ENCODE measurements at regions not wholly inside any gene's neighbourhood (a gene's known extent, or its start where the extent isn't known, plus 50 kb on each side); places are given as distances from the start of the nearest gene placed in this dataset.
"Not testable (repeated sequence)": the region's sequence is repeated elsewhere in the genome, so short reads cannot be mapped to it uniquely, and the experiment has no call there.

DNA sequence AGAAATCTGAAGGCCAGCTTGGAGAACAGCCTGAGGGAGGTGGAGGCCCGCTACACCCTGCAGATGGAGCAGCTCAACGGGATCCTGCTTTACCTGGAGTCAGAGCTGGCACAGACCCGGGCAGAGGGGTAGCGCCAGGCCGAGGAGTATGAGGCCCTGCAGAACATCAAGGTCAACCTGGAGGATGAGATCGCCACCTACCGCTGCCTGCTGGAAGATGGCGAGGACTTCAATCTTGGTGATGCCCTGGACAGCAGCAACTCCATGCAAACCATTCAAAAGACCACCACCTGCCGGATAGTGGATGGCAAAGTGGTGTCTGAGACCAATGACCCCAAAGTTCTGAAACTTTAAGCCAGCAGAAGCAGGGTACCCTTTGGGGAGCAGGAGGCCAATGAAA lies 318.4 kb downstream of the ZFHX3 start:
- in situ Hi-C loops (cut with HindIII; ENCODE audit: low sequenced_read_pairs): not testable (repeated sequence)

DNA sequence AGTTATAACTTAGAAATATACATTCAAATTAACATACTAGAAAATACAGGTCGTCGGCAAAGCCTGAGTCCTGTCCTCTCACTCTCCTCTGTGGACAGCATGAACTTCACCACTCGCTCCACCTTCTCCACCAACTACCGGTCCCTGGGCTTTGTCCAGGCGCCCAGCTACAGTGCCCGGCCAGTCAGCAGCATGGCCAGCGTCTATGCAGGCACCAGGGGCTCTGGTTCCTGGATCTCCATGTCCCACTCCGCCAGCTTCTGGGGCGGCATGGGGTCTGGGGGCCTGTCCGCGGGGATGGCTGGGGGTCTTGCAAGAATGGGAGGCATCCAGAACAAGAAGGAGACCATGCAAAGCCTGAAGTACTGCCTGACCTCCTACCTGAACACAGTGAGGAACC lies 319.4 kb downstream of the ZFHX3 start:
- in situ Hi-C loops (cut with HindIII; ENCODE audit: low sequenced_read_pairs): no loop called here

DNA sequence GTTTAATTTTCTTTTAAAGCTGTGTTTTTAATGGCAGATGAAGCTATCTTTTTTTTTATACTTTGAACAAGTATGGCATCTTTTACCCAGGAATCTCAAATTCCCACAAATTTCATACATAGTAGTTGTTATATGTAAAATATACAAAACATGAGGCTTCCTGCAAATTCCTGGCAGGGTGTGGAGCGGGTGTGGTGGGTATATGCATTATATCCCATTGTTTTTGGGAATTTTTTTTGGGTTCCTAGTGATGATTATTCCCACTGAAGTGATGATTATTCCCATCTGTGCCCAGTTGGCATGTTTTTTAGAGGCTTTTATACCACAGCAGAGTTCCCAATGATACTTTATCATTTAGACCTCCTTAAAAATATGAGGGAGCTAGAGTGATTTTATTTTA lies 320.4 kb downstream of the ZFHX3 start:
- in situ Hi-C loops (cut with HindIII; ENCODE audit: low sequenced_read_pairs): no loop called here

DNA sequence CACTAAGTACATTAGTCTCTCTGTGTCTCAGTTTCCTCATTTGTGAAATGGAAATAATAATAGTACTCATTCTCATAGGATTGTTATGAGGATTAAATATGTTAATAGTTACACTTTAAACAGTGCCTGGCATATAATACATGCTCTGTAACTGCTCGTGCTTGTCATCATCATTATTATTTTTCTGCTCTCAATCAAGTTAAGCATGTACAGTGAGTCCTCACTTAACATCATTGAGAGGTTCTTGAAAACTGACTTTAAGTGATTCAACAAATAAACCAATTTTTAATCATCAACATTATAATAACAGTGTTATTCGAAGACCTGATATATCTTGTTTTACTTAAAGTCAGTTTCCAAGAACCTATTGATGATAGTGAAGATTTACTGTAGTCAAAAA lies 322.3 kb downstream of the ZFHX3 start:
- in situ Hi-C loops (cut with HindIII; ENCODE audit: low sequenced_read_pairs): no loop called here

DNA sequence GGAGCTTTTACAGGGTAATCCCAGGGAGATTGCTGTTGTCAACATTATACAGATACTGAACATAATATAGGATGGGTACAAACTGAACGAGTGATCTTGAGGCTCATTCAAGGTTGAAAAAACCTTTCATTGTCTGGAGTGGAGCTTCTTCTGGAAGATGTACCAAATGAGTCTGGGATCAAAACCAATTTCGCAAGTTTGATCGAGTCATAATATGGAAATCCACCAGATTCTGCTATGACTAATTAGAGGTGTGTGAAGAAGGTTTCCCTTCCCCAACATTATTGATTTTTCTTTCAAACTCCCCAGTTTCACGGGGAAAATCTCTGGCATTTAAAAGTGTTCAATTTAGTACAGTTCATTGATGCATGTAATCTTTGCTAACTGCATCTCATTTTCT lies 324.1 kb downstream of the ZFHX3 start:
- in situ Hi-C loops (cut with HindIII; ENCODE audit: low sequenced_read_pairs): no loop called here

DNA sequence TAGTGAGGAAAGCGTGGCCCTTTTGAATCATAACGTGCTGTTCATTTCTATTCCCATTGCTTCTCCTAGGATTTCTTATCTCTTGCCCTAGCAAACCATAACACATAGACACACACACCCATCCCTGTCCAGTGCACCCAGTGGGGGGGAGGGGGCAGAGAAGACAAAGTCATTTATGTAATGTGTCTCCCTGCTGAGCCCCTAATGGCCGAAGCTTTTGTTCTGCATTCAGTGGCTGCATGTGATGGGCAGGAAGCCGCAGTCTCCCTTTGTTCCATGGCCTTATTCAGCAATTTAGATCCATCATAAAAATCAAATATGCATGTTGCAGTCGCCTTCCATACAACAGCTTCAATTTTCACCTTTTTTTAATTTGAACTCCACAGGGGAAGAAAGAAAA lies 325.4 kb downstream of the ZFHX3 start:
- in situ Hi-C loops (cut with HindIII; ENCODE audit: low sequenced_read_pairs): no loop called here

DNA sequence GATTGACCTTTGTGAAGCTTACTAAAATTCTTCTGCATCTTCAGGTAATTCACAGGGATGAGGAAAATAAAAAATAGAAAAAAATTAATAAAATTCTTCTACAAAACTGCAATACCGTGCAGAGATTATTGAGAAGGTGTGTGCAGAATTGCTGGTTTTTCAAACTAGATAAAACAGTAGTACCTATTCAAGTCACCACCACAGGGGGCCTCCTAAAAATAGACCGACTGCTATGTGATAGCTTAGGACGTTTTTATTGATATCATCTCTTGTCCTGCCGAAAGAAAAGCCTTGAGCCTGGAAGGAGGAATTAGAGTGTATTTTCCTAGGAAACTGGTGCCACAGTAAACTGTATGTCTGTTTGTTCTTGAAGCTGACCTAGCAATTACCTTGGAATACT lies 325.9 kb downstream of the ZFHX3 start:
- in situ Hi-C loops (cut with HindIII; ENCODE audit: low sequenced_read_pairs): no loop called here

DNA sequence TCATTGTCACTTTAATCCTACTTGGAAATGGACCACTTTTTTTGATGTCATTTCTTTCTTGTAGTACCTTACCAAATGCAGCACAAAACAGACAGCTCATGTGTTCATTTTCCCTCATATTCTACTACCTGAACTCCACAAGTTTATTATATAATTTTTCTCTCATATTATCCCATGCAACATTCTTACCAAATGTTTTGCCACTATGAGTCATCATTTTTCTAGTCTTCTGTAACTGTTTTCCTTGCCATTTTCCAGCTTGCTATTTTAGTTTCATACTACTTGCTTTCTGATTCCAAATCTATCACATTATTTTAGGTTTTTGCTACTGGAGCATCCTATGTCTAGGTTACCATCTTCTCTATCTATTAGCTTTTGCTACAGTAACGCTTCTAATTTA lies 332.7 kb downstream of the ZFHX3 start:
- in situ Hi-C loops (cut with HindIII; ENCODE audit: low sequenced_read_pairs): no loop called here

DNA sequence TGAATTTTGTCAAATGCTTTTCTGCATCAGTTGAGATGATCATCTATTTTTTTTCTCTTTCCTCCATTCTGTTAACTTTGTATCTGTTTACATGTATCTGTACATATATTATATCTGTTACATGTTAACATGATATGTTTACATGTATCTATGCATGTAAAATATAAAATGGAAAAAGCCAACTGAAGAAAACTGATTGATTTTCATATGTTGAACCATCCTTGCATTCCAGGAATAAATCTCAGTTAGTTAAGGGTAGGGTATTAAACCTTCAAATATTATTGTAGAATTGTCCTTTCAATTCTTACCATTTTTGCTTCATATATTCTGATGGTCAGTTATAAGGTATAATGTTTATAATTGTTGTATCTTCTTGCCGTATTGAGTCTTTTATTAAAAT lies 336.1 kb downstream of the ZFHX3 start:
- in situ Hi-C loops (cut with HindIII; ENCODE audit: low sequenced_read_pairs): no loop called here

DNA sequence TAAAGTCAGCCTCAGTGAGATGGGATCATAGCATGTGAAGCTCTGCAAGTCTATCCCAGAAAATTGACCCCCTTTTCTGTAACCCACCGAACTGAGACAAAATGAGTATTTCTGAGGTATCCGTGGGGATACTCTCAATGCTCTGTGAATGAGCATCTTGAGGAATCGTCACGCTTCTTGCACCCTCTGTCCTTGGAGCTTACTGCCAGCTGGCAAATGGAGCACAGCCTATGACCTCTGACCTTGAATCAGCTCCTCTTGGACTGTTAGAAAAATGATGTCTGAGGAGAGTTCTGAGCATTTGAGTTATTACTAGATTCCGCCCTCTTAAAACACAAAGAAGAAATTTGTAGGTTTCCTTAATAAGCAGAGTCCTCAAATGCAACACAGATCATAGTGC lies 342.1 kb downstream of the ZFHX3 start:
- in situ Hi-C loops (cut with HindIII; ENCODE audit: low sequenced_read_pairs): no loop called here

DNA sequence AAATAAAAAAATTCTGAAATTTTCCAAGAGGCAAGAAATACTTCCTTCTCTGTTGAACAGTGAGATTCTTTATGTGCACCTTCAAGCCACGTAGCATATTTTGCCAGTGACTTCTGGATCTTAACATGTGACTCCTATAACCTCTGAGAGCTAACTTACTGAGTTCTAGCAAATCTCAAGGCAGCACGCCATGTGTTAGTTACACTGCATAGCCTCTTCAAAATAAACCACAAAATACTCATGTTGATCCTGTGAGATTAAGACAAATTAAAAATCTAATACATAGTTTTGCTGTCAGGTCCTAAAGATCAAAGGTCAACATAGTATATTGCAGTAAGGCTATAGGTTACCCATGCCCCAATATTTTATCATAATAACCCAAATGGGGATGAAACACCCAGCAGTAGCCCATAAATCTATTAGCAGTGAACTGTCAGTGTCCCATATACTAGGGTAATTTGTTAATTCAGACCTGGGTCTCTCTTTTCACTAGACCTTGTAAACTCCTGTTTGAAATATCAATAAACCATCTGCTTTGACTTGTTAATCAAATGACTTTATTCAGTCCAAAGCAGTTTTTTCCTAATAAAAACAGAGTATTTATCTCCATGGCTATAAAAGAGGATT lies 343.1 kb downstream of the ZFHX3 start:
- in situ Hi-C loops (cut with HindIII; ENCODE audit: low sequenced_read_pairs): no loop called here

DNA sequence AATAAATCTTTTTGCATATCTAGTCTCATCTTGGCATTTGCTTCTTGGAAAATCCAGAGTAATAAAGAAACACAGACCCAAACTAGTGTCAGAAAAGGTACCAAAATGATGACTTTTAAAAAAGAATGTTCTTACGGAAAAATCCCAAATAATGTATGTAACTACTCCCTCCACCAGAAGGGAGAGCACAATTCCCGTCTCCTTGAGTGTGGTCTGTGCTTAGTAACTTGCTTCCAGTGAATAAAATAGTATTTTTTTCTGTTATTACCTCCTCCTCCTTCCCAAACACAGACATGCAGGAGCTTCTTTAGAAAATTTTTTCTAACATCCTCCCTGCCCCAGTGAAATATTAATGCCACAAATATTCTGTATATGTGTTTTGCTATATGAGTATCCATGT lies 358.1 kb downstream of the ZFHX3 start:
- in situ Hi-C loops (cut with HindIII; ENCODE audit: low sequenced_read_pairs): no loop called here

DNA sequence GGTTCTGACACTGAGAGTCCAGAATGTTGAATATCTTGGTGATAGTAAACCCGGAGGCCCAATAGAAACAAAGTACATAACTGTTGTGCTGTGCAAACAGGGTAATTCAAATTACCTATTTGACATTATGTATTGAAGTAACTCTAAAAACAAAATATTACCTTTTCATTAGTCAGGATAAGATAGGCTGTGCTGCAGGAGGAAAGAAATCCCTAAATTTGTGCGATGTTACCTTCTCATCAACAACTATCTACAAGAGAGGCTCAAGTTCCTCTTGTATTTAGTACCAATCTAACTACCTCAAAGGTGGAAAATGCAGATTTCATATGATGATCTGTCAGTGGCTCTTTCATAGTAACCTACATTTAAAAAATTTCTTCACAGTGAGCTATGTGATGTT lies 367.2 kb downstream of the ZFHX3 start:
- in situ Hi-C loops (cut with HindIII; ENCODE audit: low sequenced_read_pairs): no loop called here

DNA sequence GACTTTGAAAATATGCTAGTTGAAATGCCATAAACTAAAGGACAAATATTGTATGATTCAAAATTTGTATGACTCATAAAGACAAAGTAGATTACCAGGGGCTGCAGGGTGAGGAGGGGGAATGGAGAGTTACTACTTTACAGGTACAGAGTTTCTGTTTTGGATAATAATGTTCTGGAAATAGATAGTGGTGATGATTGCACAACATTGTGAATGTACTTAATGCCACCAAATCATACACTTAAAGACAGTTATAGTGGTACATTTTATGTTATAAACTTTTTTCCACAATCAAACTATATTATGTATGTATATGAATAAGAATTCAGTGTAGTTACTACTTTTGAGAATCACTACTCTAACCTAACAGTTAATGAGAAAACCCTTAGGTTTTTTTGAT lies 368.1 kb downstream of the ZFHX3 start:
- in situ Hi-C loops (cut with HindIII; ENCODE audit: low sequenced_read_pairs): no loop called here

DNA sequence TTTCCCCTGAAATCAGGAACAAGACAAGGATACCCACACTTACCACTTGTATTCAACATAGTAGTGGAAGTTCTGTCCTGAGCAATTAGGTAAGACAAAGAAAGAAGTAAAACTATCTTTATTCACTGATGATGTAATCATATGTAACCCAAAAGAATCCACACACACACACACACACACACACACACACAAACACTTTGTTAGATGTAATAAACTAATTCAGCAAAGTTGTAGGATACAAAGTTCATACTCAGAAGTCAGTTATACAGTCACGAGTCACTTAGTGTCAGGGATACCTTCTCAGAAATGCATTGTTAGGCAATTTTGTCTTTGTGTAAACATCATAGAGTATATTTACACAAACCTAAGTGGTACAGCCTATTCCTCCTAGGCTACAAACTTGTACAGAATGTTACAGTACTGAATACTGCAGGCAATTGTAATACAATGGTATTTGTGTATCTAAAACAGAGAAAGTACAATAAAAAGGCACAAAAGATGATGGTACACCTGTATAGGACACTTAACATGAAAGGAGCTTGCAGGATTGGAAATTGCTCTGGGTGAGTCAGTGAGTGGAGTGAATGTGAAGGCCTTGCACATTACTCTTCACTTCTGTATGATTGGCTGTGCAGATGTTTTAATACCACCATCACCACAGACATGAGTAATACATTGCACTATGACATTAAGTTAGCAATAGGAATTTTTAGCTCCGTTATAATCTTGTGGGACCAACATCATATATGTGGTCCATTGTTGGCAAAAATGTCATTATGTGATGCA lies 370.1 kb downstream of the ZFHX3 start:
- in situ Hi-C loops (cut with HindIII; ENCODE audit: low sequenced_read_pairs): no loop called here

DNA sequence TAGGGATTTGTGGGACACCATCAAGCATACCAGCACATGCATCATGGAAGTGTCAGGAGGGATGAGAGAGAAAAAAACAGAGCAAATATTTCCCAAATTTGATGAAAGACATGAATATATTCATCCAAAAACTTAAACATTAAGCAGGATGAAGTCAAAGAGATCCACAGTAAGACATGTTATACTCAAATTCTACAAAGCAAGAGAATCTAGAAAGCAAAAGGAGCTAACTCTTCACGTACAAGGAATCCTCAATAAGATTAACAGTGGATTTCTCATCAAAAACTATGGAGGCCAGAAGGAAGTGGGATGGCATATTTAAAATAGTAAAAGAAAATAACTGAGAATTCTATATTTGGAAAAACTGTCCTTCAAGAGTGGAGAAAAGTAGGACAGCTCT lies 374.8 kb downstream of the ZFHX3 start:
- in situ Hi-C loops (cut with HindIII; ENCODE audit: low sequenced_read_pairs): no loop called here

DNA sequence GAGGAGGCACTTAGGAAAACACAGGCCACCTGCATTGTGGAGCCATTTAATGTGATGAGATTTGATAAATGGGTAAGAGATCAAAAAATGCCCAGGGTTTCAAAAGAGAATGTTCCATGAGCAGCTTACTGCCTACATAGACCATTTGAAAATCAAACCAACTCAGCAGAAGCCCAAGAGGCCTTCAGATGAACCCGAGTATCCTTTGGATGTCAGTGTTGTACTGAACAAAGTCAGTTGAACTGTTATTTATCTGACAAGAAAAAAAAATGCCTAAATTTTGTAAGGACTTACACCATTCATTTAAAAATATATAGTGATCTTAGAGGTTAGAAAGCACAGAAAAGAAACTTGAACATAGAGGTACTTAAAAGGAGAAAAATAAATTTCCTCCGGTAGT lies 381.7 kb downstream of the ZFHX3 start:
- in situ Hi-C loops (cut with HindIII; ENCODE audit: low sequenced_read_pairs): no loop called here

DNA sequence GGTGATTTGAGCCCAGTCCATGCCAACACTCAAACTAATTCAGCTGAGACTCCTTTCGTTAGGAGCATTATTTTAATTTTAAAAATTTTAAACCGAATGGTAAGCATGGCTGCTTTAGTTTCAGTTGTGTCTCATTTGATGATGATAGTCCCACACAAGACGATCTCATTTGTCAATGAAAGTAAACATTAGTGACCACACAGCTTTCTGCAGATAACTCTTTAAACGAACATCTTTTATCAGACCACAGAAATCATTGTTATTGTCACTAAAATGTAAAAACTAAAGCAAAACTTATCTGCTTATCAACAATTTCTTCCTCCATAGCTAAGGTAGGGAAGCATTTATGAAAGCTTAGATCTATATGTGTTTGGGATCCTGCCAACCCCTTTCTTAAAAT lies 382.2 kb downstream of the ZFHX3 start:
- in situ Hi-C loops (cut with HindIII; ENCODE audit: low sequenced_read_pairs): no loop called here

DNA sequence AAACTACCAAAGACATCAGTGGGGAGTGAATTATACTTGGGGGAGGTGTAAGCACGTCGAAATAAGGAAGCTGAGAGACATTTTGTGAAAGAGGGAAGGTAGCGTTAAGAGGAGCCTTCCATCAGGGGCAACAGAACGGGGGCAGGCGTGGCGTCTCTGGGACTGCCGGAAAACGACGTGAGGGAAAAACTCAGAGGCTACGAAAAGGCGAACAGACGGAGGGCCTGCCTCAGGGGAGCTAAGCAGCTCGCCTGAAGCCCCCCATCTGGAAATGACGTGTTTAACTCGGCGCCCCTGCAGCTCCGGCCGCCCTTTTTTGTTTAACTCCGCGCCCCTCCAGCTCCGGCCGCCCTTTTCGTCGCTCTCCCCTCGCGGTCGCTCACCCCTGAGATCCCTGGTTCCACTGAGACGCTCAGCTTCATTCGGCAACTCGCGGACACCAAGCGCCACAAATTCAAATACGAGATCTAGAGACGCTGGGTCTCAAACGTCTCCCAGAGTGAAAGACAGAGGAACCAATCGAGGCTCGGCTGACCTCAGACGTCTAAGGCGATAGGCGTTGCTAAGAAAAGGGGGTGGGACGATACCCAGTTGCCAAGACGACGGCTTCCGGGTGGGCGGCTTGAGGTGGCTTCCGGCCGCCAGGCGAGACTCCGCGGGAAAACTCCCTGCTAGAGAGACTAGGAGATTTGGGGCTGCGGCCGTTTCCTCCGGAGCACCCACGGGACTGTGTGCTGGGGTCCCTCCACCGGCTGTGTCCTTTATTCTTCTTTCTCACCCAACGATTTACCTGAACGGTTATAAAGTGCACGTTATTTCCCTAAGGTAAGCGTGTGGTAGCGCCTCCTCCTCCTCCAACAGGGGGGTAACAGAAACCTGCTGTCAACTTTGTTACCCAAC lies 383.2 kb downstream of the ZFHX3 start:
- in situ Hi-C loops (cut with HindIII; ENCODE audit: low sequenced_read_pairs): no loop called here

DNA sequence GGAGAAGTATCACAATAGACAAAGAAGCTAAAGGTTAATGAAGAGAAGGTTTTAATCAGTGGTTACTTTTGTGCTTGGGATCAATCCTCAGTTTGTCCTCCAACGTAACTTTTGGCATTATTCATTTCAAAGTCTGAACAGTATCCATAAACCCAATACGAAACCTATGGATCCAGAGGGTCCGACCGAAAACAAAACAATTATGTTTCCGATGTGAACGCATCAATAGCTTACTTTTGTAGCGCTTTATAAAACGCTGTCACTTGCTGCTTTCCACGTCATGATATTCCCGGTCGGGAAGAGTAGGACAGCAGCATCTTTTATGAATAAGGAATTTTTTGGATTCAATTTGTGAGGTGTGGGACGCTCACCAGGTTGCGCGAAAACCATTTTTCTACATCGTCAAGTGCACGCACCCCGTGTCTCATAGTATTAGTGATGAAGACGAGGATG lies 383.8 kb downstream of the ZFHX3 start:
- in situ Hi-C loops (cut with HindIII; ENCODE audit: low sequenced_read_pairs): no loop called here

DNA sequence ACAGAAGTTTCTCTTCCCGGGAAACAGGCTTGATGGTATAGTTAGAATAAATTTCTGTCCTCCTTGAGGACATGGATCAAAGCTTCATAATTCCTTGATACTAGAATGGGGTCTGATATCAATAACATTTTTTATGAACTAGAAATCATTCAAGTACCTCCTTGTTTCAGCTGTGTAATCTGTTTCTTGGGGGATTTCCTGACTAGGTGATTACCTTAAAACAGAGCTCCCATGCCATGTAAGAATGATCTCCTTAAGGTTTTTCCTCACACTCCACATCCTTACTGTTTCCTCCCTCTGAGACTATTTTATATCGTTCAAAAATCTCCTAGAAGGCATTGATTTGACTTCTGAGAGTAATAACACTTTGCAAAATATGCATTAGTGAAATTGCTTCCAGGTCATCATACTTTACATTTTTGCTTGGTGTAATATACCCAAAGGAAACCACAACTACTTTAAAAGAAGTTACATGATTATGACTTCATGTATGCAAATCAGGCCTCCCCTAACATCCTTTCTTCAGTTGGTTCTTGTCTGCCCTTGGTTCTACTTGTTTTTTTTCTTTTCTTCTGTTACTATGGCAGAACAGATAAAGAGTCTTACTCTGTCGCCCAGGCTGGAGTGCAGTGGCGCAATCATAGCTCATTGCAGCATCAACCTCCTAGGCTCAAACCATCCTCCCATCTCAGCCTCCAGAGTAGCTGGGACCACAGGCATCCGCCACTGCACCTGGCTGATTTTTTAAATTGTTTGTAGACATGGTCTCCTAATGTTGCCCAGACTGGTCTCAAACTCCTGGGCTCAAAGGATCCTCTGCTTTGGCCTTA lies 388.8 kb downstream of the ZFHX3 start:
- in situ Hi-C loops (cut with HindIII; ENCODE audit: low sequenced_read_pairs): no loop called here

Measured in endothelial cell of hepatic sinusoid (primary cell).